Testis (tissue), 2 donors: ENCODE measurements at regions not wholly inside any gene's neighbourhood (a gene's known extent, or its start where the extent isn't known, plus 50 kb on each side); places are given as distances from the start of the nearest gene placed in this dataset.

Experiments used
- DNase-seq: peaks from one replicate; pipeline ENCODE4 v3.0.0-alpha.2; 2019
- H3K27ac ChIP-seq, 2 donors: fragments of 200-600 bp; sonication (generic); one replicate each; pipeline ENCODE4 v1.5.1; 2019
- H3K27me3 ChIP-seq: fragments of 200-600 bp; sonication (generic); one replicate; pipeline ENCODE4 v1.5.1; 2019
- H3K36me3 ChIP-seq: fragments of 200-600 bp; sonication (generic); one replicate; pipeline ENCODE4 v1.5.1; 2017; ENCODE audit warnings: low read depth; ENCODE audit errors: missing control alignments
- H3K4me1 ChIP-seq: fragments of 200-600 bp; sonication (generic); one replicate; pipeline ENCODE4 v1.5.1; 2019
- H3K4me3 ChIP-seq, 2 donors: fragments of 200-600 bp; sonication (generic); one replicate each; pipeline ENCODE4 v1.5.1; 2017 to 2019
- H3K9me3 ChIP-seq: fragments of 200-600 bp; sonication (generic); one replicate; pipeline ENCODE4 v1.5.1; 2017
- POLR2A ChIP-seq: fragments of 450-650 bp; IDR thresholded peaks from one replicate; pipeline ENCODE4 v1.6.1; 2017; ENCODE audit warnings: antibody characterized with exemption, mild to moderate bottlenecking, moderate library complexity
- WGBS, 2 donors: methylation state at CpG; one replicate each; pipeline ENCODE4 v1.1.5; 2018; 5-methylcytosine and 5-hydroxymethylcytosine counted together
- intact Hi-C: fragments of 100-400 bp; cut with DNase I; formaldehyde crosslinking; loops from one replicate; pipeline ENCODE4 v1.15.1; 2023; ENCODE audit warnings: low total_unique reads
- TF ChIP-seq, protein P1 (sequence below), 3 experiments: fragments of 450-650 bp in 2 of 3; fragments of 200-600 bp in 1 of 3; sonication (generic) in 1 of 3; IDR thresholded peaks; one replicate each; pipeline ENCODE4 v1.5.1; 2016 to 2019; ENCODE audit warnings: antibody characterized with exemption in 3 of 3, mild to moderate bottlenecking in 2 of 3, moderate library complexity in 1 of 3

GRCh38 chr13:83634601-83635000 is 247.7 kb downstream of the SLITRK1 start:
- no peak for TF ChIP-seq POLR2A
- no peak overlapping the region for H3K27ac ChIP-seq
- no peak for DNase-seq
- 52 to 71% methylated on average over 2 of the region's 2 CpGs for WGBS, 2 donors
- no peaks in the 10 kb centered on the region for H3K36me3 ChIP-seq
- H3K27me3 ChIP-seq, result no peaks in the 10 kb centered on the region
- no peak overlapping the region for H3K4me3 ChIP-seq
- no peaks in the 10 kb centered on the region for H3K4me1 ChIP-seq
- no peaks in the 10 kb centered on the region for H3K9me3 ChIP-seq
- intact Hi-C loops, result no loop called here

DNA sequence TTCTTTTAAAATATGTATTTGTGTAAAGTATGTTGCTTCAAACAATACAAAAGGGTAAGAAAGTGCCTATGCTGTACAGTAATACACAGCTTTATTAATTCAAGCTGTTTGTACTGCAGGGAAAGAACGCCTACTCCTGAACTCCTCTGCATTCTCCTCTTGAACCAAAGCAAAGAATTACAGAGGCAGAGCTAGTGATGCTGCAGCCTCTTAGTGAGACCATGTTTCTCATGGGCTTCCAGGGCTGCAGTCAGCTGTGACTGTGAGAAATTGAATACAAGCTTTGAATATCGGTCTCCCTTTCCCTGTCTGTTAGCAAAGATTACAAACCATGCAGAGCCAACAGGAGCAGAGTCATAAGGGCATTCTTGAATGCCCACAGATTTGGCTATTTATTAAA is 248.5 kb downstream of the SLITRK1 start:
- no peak overlapping the region for H3K4me3 ChIP-seq
- no peak overlapping the region for H3K27ac ChIP-seq
- WGBS, 2 donors, result 61 to 69% methylated on average over 2 of the region's 2 CpGs
- H3K4me1 ChIP-seq, result no peaks in the 10 kb centered on the region
- H3K36me3 ChIP-seq, result no peaks in the 10 kb centered on the region
- H3K27me3 ChIP-seq, result no peaks in the 10 kb centered on the region
- no peaks in the 10 kb centered on the region for H3K9me3 ChIP-seq
- intact Hi-C loops, result no loop called here
- TF ChIP-seq, protein P1, sequence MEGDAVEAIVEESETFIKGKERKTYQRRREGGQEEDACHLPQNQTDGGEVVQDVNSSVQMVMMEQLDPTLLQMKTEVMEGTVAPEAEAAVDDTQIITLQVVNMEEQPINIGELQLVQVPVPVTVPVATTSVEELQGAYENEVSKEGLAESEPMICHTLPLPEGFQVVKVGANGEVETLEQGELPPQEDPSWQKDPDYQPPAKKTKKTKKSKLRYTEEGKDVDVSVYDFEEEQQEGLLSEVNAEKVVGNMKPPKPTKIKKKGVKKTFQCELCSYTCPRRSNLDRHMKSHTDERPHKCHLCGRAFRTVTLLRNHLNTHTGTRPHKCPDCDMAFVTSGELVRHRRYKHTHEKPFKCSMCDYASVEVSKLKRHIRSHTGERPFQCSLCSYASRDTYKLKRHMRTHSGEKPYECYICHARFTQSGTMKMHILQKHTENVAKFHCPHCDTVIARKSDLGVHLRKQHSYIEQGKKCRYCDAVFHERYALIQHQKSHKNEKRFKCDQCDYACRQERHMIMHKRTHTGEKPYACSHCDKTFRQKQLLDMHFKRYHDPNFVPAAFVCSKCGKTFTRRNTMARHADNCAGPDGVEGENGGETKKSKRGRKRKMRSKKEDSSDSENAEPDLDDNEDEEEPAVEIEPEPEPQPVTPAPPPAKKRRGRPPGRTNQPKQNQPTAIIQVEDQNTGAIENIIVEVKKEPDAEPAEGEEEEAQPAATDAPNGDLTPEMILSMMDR (IDR thresholded peaks at IDR 0.05), result no peak
- no peak for TF ChIP-seq POLR2A
- DNase-seq, result no peak

GRCh38 chr13:83622422-83622784 is 259.9 kb downstream of the SLITRK1 start:
- TF ChIP-seq POLR2A, result no peak
- TF ChIP-seq, protein P1 (IDR thresholded peaks at IDR 0.05), result no peak
- H3K4me3 ChIP-seq, result no peak overlapping the region
- no peaks in the 10 kb centered on the region for H3K9me3 ChIP-seq
- 77 to 88% methylated on average over 2 of the region's 2 CpGs for WGBS, 2 donors
- intact Hi-C loops, result no loop called here
- no peaks in the 10 kb centered on the region for H3K27me3 ChIP-seq
- H3K36me3 ChIP-seq, result no peaks in the 10 kb centered on the region
- no peaks in the 10 kb centered on the region for H3K4me1 ChIP-seq
- H3K27ac ChIP-seq, result no peak overlapping the region
- no peak for DNase-seq

DNA sequence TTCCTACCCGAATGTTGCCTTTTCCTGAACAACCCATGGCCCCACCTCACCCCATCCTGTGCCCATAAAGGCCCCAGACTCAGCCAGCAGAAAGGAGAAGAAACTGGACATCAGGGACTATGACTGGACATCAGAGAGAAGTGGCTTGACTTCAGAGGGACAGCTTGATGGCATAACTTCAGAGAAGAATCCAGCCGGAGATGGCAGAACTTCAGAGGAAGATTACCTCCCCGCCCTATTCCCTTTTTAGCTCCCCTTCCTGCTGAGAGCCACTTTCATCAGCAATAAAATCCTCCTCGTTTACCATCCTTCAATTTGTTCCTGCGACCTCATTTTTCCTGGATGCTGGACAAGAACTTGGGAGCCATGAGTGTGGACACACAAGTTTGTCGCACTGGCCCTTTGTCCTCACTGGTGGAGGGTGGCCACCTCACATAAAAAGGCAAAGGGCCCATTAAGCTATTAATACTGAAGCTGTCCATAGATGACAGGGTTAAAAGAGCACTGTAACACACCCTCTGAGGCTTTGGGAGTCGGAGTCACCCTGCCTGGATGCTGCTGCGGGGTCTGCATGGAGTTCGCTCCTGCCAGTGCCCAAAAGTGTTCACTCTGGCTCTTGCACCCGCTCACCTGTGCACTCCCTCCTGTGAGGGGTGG is 260.4 kb downstream of the SLITRK1 start:
- H3K4me3 ChIP-seq, result no peak overlapping the region
- no peak overlapping the region for H3K27ac ChIP-seq
- H3K27me3 ChIP-seq, result no peaks in the 10 kb centered on the region
- no peaks in the 10 kb centered on the region for H3K36me3 ChIP-seq
- 89 to 93% methylated on average over 9 to 10 of the region's 10 CpGs for WGBS, 2 donors
- DNase-seq, result no peak
- intact Hi-C loops, result no loop called here
- H3K9me3 ChIP-seq, result no peaks in the 10 kb centered on the region
- TF ChIP-seq, protein P1 (IDR thresholded peaks at IDR 0.05), result no peak
- TF ChIP-seq POLR2A, result no peak
- H3K4me1 ChIP-seq, result no peaks in the 10 kb centered on the region

GRCh38 chr13:83620530-83621220 is 261.6 kb downstream of the SLITRK1 start:
- Histone ChIP-seq H3K9me3 (no peaks in the 10 kb centered on the region), H3K4me3 (no peak overlapping the region), H3K4me1 (no peaks in the 10 kb centered on the region), H3K27ac (no peak overlapping the region), H3K27me3 (no peaks in the 10 kb centered on the region), H3K36me3 (no peaks in the 10 kb centered on the region)
- TF ChIP-seq, protein P1 (IDR thresholded peaks at IDR 0.05), result no peak
- TF ChIP-seq POLR2A, result no peak
- intact Hi-C loops, result no loop called here
- no peak for DNase-seq
